ENCODE measurements at regions not wholly inside any gene's neighbourhood (a gene's known extent, or its start where the extent isn't known, plus 50 kb on each side); places are given as distances from the start of the nearest gene placed in this dataset.
A peak's percentile ranks its signal among the peaks of the same experiment; 100 is the strongest.

DNA sequence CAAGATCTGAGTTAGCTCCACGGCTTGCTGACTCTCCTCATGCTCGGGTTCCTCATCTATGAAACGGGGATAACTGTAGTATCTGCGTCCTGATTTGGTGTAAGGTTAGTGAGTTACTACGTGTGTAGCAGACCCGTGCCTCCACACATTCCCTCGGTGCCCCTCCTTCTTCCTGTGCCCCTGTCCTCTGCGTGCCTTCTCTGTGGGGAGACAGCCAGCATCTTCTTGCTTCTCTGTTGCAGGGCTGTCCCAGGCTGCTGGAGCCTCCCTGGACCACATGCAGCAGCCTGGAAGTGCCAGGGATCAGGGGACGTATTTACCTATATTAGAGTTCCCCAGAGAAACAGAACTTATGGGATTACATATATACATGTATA lies 93.1 kb upstream of the PRNP start:
- no peak overlapping the region for H2BK5ac ChIP-seq (ENCODE audit: low read depth, low read length)
- no peak overlapping the region for H2BK12ac ChIP-seq (ENCODE audit: low read depth, low read length)
- H2BK15ac ChIP-seq (ENCODE audit: low read length) = no peak overlapping the region
- H3K9ac ChIP-seq (replicated peaks in 1 of 4; ENCODE audit: extremely low read depth in 1 of 4, low read depth in 3 of 4, low read length in 3 of 4) = no peak overlapping the region
- H3K4me3 ChIP-seq (ENCODE audit: extremely low read depth in 1 of 4, insufficient read depth in 2 of 4, low read depth in 3 of 4, low read length in 4 of 4) = 0 out of 8 replicates have a peak overlapping the region, but pooled peaks of 1 of the 4 experiments have one; percentile 54
- 62% methylated on average over 8 of the region's 9 CpGs; no CpG with 5 or more reads in 1 of the 2 experiments for WGBS, 2 experiments (ENCODE audit: extremely low coverage in 1 of 2, insufficient coverage in 1 of 2, insufficient read length in 1 of 2, insufficient replicate concordance in 2 of 2, low coverage in 1 of 2, low lambda C conversion rate in 2 of 2, missing lambda C conversion rate in 1 of 2)
- H3K4me2 ChIP-seq (ENCODE audit: insufficient read depth in 1 of 2, low read depth in 2 of 2, low read length in 2 of 2) = peak overlapping the region; percentile 16 to 72; a peak in 2 of 4 replicates
- ChIA-PET POLR2A (ENCODE audit: partially characterized antibody) (no interaction called here), CTCF (ENCODE audit: partially characterized antibody) (interaction anchor here (0.8 to 4.9 kb wide), 13 partner anchors 9 to 488 kb away, joined by 3 to 22 read pairs (median 7); no protein-coding TSS in a partner anchor)
- no peaks in the 10 kb centered on the region for H4K20me1 ChIP-seq (replicated peaks in 1 of 2; ENCODE audit: control insufficient read depth in 1 of 2, insufficient read depth in 2 of 2, low read length in 2 of 2)
- peak overlapping the region; percentile 98 for H2AFZ ChIP-seq (ENCODE audit: low read length)
- H2BK120ac ChIP-seq (replicated peaks; ENCODE audit: low read depth, low read length) = no peak overlapping the region
- DNase-seq (ENCODE audit: low read depth in 1 of 2, low spot score in 2 of 2) (no peak), FAIRE-seq (no peak)
- no peak overlapping the region for H2AK5ac ChIP-seq (ENCODE audit: low read depth, low read length)
- H3K79me1 ChIP-seq (ENCODE audit: low read depth, low read length) = no peaks in the 10 kb centered on the region
- no peak overlapping the region for H3K4ac ChIP-seq (replicated peaks; ENCODE audit: insufficient read length, low read depth, low read length)
- no peak overlapping the region for H3K23ac ChIP-seq (ENCODE audit: insufficient read length)
- no peak overlapping the region for H4K5ac ChIP-seq (ENCODE audit: insufficient read length, low read depth, low read length)
- H4K8ac ChIP-seq (ENCODE audit: extremely low read depth, insufficient read depth, low read length) = no peak overlapping the region
- H3K56ac ChIP-seq (replicated peaks; ENCODE audit: insufficient read length, low read depth, low read length) = no peak overlapping the region
- H3K36me3 ChIP-seq (ENCODE audit: control insufficient read depth in 2 of 4, insufficient read depth in 4 of 4, low read length in 3 of 4) = no peaks in the 10 kb centered on the region
- no peak overlapping the region for H4K91ac ChIP-seq (replicated peaks; ENCODE audit: insufficient read length, low read length)
- peaks cover 0 to 13% (median 6%) of the 10 kb centered on the region in 4 experiments; a peak in 4 of 7 replicates for H3K27me3 ChIP-seq (replicated peaks in 1 of 4; ENCODE audit: control insufficient read depth in 3 of 4, extremely low read depth in 1 of 4, insufficient read depth in 3 of 4, low read length in 3 of 4)
- no peaks in the 10 kb centered on the region for H3K79me2 ChIP-seq (ENCODE audit: control insufficient read depth in 1 of 2, insufficient read depth in 2 of 2, low read length in 2 of 2)
- H3K9me3 ChIP-seq (ENCODE audit: insufficient read depth in 2 of 2, low read depth in 1 of 2, low read length in 1 of 2) = no peaks in the 10 kb centered on the region
- H3K18ac ChIP-seq (ENCODE audit: extremely low read depth, low read length) = no peak overlapping the region
- H3K27ac ChIP-seq (ENCODE audit: low read depth, low read length) = no peak overlapping the region
- H3K4me1 ChIP-seq (replicated peaks in 1 of 4; ENCODE audit: control insufficient read depth in 3 of 4, insufficient read depth in 4 of 4, low read length in 3 of 4) = peaks cover 0 to 3% (median 1%) of the 10 kb centered on the region in 4 experiments; a peak in 2 of 7 replicates
- no peak overlapping the region for H2BK20ac ChIP-seq (ENCODE audit: low read length)
- peaks cover 5% of the 10 kb centered on the region; the same call in 1 of the 2 replicates for H3K23me2 ChIP-seq (ENCODE audit: low read depth, low read length)
- no peak overlapping the region for H3K14ac ChIP-seq (ENCODE audit: insufficient read length)
- TF ChIP-seq EP300 (IDR thresholded peaks at IDR 0.05; ENCODE audit: borderline replicate concordance in 1 of 2, low read depth in 2 of 2, low read length in 2 of 2) (no peak), GABPA (IDR thresholded peaks at IDR 0.05; ENCODE audit: borderline replicate concordance, insufficient read depth, low read length) (no peak), SAP30 (IDR thresholded peaks at IDR 0.05; ENCODE audit: insufficient read depth, insufficient replicate concordance, low read length) (no peak), RAD21 (IDR thresholded peaks at IDR 0.05 in 1 of 2, conservative IDR thresholded peaks at IDR 0.05 in 1 of 2; ENCODE audit: low read depth in 2 of 2, low read length in 2 of 2) (no peak), KDM4A (IDR thresholded peaks at IDR 0.05; ENCODE audit: low read depth, low read length, severe bottlenecking) (no peak), ZNF274 (IDR thresholded peaks at IDR 0.05; ENCODE audit: borderline replicate concordance, extremely low read depth, low read length) (no peak), POLR2AphosphoS5 (IDR thresholded peaks at IDR 0.05; ENCODE audit: low read depth, low read length) (no peak), CBX8 (IDR thresholded peaks at IDR 0.05; ENCODE audit: borderline replicate concordance, low read depth, low read length) (no peak), ATF2 (IDR thresholded peaks at IDR 0.05; ENCODE audit: low read length) (no peak), BRCA1 (IDR thresholded peaks at IDR 0.05; ENCODE audit: low read depth, low read length) (no peak)

Measured in H1 (cell line).